ENCODE measurements at regions not wholly inside any gene's neighbourhood (a gene's known extent, or its start where the extent isn't known, plus 50 kb on each side); places are given as distances from the start of the nearest gene placed in this dataset.

DNA sequence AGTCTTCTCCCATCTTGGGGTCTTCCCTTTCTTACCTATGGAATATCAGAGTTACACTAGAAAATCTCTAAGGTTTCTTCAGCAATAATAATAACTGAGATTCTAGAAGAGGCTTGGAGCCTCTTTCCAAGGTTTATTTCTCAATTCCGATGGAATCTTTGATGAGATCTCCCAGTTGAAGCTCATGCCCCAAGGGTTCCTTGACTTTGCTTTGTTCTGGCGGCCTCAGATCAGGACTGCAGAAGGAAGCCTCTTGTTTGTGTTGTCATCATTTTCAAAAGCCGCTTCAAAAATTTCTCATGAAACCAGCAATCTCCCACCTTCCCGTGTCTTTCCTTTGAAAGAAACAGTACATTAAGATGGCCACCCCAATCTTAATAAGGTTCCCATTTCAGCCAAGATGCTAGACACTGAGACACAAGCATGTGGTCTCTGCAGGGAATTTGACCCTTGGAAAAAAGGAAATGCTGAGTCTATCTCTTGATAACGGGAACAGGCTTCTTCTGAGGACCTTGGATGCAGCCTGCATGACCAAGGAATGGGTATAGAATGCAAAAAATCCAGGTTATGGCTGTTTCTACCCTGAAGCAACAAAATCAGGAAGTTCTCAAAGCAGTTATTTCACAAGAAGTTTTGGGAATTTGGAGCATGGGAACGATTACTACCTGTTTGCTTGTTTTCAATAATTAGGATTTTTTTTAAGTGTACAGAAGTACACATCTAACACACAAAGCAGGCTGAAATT is 141.6 kb downstream of the CD24 start:
- TF ChIP-seq, protein P1, sequence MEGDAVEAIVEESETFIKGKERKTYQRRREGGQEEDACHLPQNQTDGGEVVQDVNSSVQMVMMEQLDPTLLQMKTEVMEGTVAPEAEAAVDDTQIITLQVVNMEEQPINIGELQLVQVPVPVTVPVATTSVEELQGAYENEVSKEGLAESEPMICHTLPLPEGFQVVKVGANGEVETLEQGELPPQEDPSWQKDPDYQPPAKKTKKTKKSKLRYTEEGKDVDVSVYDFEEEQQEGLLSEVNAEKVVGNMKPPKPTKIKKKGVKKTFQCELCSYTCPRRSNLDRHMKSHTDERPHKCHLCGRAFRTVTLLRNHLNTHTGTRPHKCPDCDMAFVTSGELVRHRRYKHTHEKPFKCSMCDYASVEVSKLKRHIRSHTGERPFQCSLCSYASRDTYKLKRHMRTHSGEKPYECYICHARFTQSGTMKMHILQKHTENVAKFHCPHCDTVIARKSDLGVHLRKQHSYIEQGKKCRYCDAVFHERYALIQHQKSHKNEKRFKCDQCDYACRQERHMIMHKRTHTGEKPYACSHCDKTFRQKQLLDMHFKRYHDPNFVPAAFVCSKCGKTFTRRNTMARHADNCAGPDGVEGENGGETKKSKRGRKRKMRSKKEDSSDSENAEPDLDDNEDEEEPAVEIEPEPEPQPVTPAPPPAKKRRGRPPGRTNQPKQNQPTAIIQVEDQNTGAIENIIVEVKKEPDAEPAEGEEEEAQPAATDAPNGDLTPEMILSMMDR (IDR thresholded peaks at IDR 0.05; ENCODE audit: extremely low read depth, insufficient read depth, missing control alignments): no peak
- DNase-seq (ENCODE audit: low spot score): no peak
- in situ Hi-C loops (cut with MboI; ENCODE audit: low pct_unique_long_range_greater_than_20kb, low sequenced_read_pairs, unreplicated experiment): no loop called here

DNA sequence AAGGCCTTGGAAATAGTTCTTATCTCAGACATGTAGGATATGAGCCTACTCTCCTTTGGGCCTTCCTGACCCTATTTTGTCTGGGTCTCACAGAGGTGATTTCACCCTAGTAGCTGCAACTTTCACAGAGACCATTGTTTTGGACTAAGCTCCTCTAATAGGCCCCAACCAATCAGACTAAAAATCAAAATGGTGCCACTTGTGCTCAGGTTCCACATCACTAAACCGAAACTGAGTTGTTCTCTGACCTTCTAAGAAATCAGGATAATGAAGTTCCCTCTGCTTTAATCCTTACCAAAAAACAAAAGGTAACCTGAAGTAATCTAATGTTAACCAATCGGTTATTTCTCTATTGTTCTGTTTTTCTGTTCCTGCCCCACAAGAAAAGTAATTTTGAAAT is 143.6 kb downstream of the CD24 start:
- TF ChIP-seq, protein P1 (IDR thresholded peaks at IDR 0.05; ENCODE audit: extremely low read depth, insufficient read depth, missing control alignments): no peak
- in situ Hi-C loops (cut with MboI; ENCODE audit: low pct_unique_long_range_greater_than_20kb, low sequenced_read_pairs, unreplicated experiment): no loop called here
- no peak for DNase-seq (ENCODE audit: low spot score)

DNA sequence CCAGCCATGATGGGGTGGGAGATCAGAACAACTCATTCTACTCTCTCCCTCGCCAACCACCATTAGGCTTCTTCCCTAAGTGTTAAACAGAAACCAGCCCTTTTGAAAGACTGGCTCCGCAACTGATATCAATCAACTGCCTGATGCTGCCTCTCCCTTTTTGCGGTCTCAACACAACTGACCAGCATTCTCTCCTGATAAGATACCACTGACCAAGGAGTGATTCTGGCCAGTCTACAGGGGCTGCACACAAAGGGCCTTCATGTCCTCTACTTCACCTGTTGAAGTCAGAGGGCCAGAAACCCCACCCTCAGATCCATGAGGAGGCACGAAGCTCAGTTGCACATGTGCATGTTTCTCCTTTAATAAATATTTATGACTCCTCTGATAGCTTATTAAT is 145.1 kb downstream of the CD24 start:
- TF ChIP-seq, protein P1 (IDR thresholded peaks at IDR 0.05; ENCODE audit: extremely low read depth, insufficient read depth, missing control alignments): no peak
- no peak for DNase-seq (ENCODE audit: low spot score)
- in situ Hi-C loops (cut with MboI; ENCODE audit: low pct_unique_long_range_greater_than_20kb, low sequenced_read_pairs, unreplicated experiment): no loop called here

DNA sequence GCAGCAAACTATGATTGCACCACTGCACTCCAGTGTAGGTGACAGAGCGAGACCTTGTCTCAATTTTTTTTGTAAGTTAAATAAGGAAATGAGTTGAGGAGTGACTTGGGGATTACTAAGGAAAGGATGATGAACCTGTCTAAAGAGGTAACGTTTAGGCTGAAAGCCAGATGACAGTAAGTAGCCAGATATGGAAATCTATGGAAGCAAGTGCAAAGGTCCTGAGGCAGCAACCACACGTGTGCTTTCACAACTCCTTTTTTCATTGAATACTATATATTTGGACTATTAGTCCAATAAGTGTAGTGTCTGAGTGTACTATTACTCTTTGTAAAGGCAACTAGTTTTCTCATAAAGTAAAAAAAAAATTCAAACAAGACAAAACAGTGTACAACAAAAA is 147.4 kb downstream of the CD24 start:
- no peak for DNase-seq (ENCODE audit: low spot score)
- in situ Hi-C loops (cut with MboI; ENCODE audit: low pct_unique_long_range_greater_than_20kb, low sequenced_read_pairs, unreplicated experiment): no loop called here
- TF ChIP-seq, protein P1 (IDR thresholded peaks at IDR 0.05; ENCODE audit: extremely low read depth, insufficient read depth, missing control alignments): no peak

DNA sequence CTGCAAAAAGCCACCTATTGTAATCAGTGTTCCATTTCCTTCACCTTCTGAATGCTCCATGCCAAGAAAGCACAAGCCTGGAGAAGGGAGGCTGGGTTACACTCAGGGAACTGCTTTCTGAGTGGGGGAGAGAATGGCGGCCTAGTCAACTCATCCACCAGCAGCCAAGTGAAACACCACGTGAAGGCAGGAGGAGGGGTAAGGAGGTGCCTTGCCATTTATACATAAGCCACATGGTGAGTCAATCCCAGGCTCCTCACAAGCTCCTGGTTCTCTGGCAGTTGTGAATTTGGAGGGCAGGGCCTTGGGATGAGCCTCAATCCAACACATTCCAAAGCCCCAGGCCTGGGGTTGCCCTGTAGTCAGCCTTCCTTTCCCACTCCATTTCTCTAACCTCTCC is 149.4 kb downstream of the CD24 start:
- in situ Hi-C loops (cut with MboI; ENCODE audit: low pct_unique_long_range_greater_than_20kb, low sequenced_read_pairs, unreplicated experiment): no loop called here
- no peak for DNase-seq (ENCODE audit: low spot score)
- TF ChIP-seq, protein P1 (IDR thresholded peaks at IDR 0.05; ENCODE audit: extremely low read depth, insufficient read depth, missing control alignments): no peak

DNA sequence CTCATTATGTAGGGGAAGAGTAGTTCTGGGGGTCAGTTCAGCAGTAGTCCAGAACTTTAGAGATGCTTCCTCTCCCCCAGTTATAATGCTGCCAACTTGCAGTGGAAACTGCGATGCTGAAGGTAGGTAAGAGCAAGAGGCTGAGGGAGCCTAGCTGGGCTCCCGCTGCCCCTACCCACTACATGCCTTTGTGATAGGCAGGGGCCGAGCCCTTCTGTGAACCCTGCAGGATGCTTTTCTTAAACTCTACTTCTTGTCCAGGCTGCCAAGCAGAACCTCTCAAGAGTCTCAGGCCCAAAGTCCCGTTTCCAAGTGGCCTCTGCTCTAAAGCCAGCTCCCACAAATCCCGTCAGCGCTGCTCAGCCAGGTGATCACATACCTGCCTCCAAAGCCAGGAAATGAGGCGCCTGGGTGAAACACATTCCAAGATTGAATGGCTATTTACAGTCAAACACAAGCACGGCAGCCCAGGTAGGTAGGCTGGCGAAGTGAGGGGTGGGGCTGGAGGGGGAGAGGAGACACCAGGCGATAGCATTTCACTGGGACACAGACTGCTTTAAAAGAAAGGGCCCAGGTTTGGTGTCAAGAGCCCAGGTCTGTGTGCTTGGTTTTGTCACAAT is 150.7 kb downstream of the CD24 start:
- TF ChIP-seq, protein P1 (IDR thresholded peaks at IDR 0.05; ENCODE audit: extremely low read depth, insufficient read depth, missing control alignments): no peak
- DNase-seq (ENCODE audit: low spot score): no peak
- in situ Hi-C loops (cut with MboI; ENCODE audit: low pct_unique_long_range_greater_than_20kb, low sequenced_read_pairs, unreplicated experiment): no loop called here
